22Rv1 (cell line): ENCODE measurements at regions not wholly inside any gene's neighbourhood (a gene's known extent, or its start where the extent isn't known, plus 50 kb on each side); places are given as distances from the start of the nearest gene placed in this dataset.

Experiments
- H3K27ac ChIP-seq: fragments of 450-650 bp; 2 replicates; pipeline ENCODE4 v1.5.1; 2017
- CTCF ChIP-seq: fragments of 450-650 bp; IDR thresholded peaks from 2 replicates; pipeline ENCODE4 v1.5.1; 2017; ENCODE audit warnings: mild to moderate bottlenecking
- ZFX ChIP-seq: fragments of 450-650 bp; IDR thresholded peaks from 2 replicates; pipeline ENCODE4 v1.6.1; 2017; ENCODE audit warnings: antibody characterized with exemption, borderline replicate concordance

DNA sequence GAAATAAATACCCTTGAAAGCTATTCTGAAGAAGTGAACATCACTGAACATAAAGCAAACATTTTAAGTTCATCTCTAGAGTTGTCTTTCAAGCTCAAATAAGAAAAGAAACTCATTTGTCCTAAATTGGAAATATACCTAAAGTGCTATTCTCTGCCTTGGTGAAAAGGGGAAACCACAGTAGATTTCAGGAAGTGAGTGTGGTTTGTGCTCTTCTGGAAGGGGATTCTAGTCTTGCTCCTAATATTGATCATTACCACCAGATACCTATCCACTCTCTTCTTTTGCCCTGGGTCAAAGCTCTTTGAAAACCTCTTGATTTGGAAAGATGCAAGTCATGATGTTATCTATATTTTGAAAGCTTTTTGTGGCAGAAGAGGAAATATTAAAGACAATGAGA is 798.1 kb downstream of the ADGRL2 start:
- TF ChIP-seq ZFX: no peak
- no peak for TF ChIP-seq CTCF
- no peak overlapping the region for H3K27ac ChIP-seq

GRCh38 chr1:82598337-82598736 is 797.6 kb downstream of the ADGRL2 start:
- no peak overlapping the region for H3K27ac ChIP-seq
- TF ChIP-seq ZFX (no peak), CTCF (no peak)

DNA sequence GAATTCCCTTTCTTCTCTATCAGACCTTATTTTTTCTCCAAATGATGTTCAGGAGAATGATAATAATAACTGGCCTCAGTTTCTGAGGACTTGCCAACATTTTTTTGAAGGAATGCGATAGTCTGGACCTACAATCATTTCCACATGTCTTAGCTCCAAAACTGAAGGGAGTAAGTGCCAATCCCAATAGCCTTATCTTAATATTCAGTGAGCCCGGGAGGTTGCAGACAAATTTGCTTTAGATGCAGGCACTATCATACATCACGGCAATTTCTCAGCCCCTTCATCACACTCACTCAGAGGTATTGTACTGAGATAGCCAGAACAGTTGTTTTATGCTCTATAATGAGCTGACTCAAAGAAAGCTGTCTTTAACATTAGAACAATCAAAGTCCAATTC is 796.9 kb downstream of the ADGRL2 start:
- H3K27ac ChIP-seq: no peak overlapping the region
- TF ChIP-seq CTCF (no peak), ZFX (no peak)

GRCh38 chr1:82597141-82597540 is 796.4 kb downstream of the ADGRL2 start:
- TF ChIP-seq CTCF: no peak
- TF ChIP-seq ZFX: no peak
- no peak overlapping the region for H3K27ac ChIP-seq

- no peak overlapping the region for H3K27ac ChIP-seq
- TF ChIP-seq ZFX (no peak), CTCF (no peak)
These were observed 792.8 kb downstream of the ADGRL2 start for GRCh38 chr1:82593561-82593960.

GRCh38 chr1:82589588-82589987 is 788.9 kb downstream of the ADGRL2 start:
- TF ChIP-seq ZFX (no peak), CTCF (no peak)
- H3K27ac ChIP-seq: no peak overlapping the region

- no peak overlapping the region for H3K27ac ChIP-seq
These were observed 786.6 kb downstream of the ADGRL2 start for GRCh38 chr1:82587371-82587770.

More at GRCh38 chr1:82587371-82587770, 786.6 kb downstream of the ADGRL2 start:
- TF ChIP-seq ZFX (no peak), CTCF (no peak)
